ENCODE measurements at regions not wholly inside any gene's neighbourhood (a gene's known extent, or its start where the extent isn't known, plus 50 kb on each side); places are given as distances from the start of the nearest gene placed in this dataset.

- no peak for TF ChIP-seq CTCF (IDR thresholded peaks at IDR 0.05; ENCODE audit: extremely low read depth, insufficient read depth, missing control alignments)
- no peak for DNase-seq (ENCODE audit: low spot score)
- in situ Hi-C loops (cut with MboI; ENCODE audit: low pct_unique_long_range_greater_than_20kb, low sequenced_read_pairs, unreplicated experiment): no loop called here
Observed at GRCh38 chr9:84609779-84610178, 59.8 kb upstream of the NTRK2 start.

- no peak for DNase-seq (ENCODE audit: low spot score)
- no peak for TF ChIP-seq CTCF (IDR thresholded peaks at IDR 0.05; ENCODE audit: extremely low read depth, insufficient read depth, missing control alignments)
- in situ Hi-C loops (cut with MboI; ENCODE audit: low pct_unique_long_range_greater_than_20kb, low sequenced_read_pairs, unreplicated experiment): no loop called here
Observed at GRCh38 chr9:84613431-84613830, 56.1 kb upstream of the NTRK2 start.

- TF ChIP-seq CTCF (IDR thresholded peaks at IDR 0.05; ENCODE audit: extremely low read depth, insufficient read depth, missing control alignments): no peak
- no peak for DNase-seq (ENCODE audit: low spot score)
- in situ Hi-C loops (cut with MboI; ENCODE audit: low pct_unique_long_range_greater_than_20kb, low sequenced_read_pairs, unreplicated experiment): no loop called here
Observed at GRCh38 chr9:84615544-84615943, 54.0 kb upstream of the NTRK2 start.

- in situ Hi-C loops (cut with MboI; ENCODE audit: low pct_unique_long_range_greater_than_20kb, low sequenced_read_pairs, unreplicated experiment): no loop called here
- no peak for TF ChIP-seq CTCF (IDR thresholded peaks at IDR 0.05; ENCODE audit: extremely low read depth, insufficient read depth, missing control alignments)
Observed at GRCh38 chr9:84617411-84618029, 52.0 kb upstream of the NTRK2 start.

More at GRCh38 chr9:84617411-84618029, 52.0 kb upstream of the NTRK2 start:
- DNase-seq (ENCODE audit: low spot score): no peak

Measured in GM13977 (cell line).